ENCODE measurements at regions not wholly inside any gene's neighbourhood (a gene's known extent, or its start where the extent isn't known, plus 50 kb on each side); places are given as distances from the start of the nearest gene placed in this dataset.
A peak's percentile ranks its signal among the peaks of the same experiment; 100 is the strongest.

DNA sequence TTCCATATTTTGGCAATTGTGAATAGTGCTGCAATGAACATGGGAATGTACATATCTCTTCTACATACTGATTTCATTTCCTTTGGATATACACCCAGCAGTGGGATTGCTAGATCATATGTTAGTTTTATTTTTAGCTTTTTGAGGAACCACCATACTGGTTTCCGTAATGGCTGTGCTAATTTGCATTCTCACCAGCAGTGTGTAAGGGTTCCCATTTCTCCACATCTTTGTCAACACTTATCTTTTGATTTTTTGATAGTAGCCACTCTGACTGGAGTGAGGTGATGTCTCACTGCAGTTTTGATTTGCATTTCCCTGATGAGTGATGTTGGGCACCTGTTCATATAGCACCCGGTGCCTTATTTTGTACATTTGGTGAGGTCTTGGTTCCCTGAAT, 519.6 kb downstream of the REEP3 start:
- H3K4me3 ChIP-seq (ENCODE audit: low read depth, low read length): no peak overlapping the region
- TF ChIP-seq, protein P1, sequence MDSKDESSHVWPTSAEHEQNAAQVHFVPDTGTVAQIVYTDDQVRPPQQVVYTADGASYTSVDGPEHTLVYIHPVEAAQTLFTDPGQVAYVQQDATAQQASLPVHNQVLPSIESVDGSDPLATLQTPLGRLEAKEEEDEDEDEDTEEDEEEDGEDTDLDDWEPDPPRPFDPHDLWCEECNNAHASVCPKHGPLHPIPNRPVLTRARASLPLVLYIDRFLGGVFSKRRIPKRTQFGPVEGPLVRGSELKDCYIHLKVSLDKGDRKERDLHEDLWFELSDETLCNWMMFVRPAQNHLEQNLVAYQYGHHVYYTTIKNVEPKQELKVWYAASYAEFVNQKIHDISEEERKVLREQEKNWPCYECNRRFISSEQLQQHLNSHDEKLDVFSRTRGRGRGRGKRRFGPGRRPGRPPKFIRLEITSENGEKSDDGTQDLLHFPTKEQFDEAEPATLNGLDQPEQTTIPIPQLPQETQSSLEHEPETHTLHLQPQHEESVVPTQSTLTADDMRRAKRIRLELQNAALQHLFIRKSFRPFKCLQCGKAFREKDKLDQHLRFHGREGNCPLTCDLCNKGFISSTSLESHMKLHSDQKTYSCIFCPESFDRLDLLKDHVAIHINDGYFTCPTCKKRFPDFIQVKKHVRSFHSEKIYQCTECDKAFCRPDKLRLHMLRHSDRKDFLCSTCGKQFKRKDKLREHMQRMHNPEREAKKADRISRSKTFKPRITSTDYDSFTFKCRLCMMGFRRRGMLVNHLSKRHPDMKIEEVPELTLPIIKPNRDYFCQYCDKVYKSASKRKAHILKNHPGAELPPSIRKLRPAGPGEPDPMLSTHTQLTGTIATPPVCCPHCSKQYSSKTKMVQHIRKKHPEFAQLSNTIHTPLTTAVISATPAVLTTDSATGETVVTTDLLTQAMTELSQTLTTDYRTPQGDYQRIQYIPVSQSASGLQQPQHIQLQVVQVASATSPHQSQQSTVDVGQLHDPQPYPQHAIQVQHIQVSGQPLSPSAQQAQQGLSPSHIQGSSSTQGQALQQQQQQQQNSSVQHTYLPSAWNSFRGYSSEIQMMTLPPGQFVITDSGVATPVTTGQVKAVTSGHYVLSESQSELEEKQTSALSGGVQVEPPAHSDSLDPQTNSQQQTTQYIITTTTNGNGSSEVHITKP (tag by site-specific recombination; IDR thresholded peaks at IDR 0.05): no peak
- TF ChIP-seq ZNF692 (tag by site-specific recombination; IDR thresholded peaks at IDR 0.05): no peak
- TF ChIP-seq, protein P2, sequence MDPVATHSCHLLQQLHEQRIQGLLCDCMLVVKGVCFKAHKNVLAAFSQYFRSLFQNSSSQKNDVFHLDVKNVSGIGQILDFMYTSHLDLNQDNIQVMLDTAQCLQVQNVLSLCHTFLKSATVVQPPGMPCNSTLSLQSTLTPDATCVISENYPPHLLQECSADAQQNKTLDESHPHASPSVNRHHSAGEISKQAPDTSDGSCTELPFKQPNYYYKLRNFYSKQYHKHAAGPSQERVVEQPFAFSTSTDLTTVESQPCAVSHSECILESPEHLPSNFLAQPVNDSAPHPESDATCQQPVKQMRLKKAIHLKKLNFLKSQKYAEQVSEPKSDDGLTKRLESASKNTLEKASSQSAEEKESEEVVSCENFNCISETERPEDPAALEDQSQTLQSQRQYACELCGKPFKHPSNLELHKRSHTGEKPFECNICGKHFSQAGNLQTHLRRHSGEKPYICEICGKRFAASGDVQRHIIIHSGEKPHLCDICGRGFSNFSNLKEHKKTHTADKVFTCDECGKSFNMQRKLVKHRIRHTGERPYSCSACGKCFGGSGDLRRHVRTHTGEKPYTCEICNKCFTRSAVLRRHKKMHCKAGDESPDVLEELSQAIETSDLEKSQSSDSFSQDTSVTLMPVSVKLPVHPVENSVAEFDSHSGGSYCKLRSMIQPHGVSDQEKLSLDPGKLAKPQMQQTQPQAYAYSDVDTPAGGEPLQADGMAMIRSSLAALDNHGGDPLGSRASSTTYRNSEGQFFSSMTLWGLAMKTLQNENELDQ (tag by site-specific recombination; IDR thresholded peaks at IDR 0.05; ENCODE audit: low read depth): no peak
- no peaks in the 10 kb centered on the region for H3K4me1 ChIP-seq (ENCODE audit: control insufficient read depth, insufficient read depth, low read length)
- ChIA-PET CTCF (interaction anchor here (0.5 to 2.6 kb wide), 15 partner anchors 9 to 1639 kb away, joined by 3 to 18 read pairs (median 4); no protein-coding TSS in a partner anchor), POLR2A (no interaction called here)
- H3K9me3 ChIP-seq (ENCODE audit: control insufficient read depth, insufficient read depth, low read depth, low read length): no peaks in the 10 kb centered on the region
- H3K27ac ChIP-seq (ENCODE audit: extremely low read depth, low read depth, low read length): no peak overlapping the region
- H3K36me3 ChIP-seq (ENCODE audit: control insufficient read depth in 2 of 2, insufficient read depth in 1 of 2, low read length in 2 of 2): no peaks in the 10 kb centered on the region

DNA sequence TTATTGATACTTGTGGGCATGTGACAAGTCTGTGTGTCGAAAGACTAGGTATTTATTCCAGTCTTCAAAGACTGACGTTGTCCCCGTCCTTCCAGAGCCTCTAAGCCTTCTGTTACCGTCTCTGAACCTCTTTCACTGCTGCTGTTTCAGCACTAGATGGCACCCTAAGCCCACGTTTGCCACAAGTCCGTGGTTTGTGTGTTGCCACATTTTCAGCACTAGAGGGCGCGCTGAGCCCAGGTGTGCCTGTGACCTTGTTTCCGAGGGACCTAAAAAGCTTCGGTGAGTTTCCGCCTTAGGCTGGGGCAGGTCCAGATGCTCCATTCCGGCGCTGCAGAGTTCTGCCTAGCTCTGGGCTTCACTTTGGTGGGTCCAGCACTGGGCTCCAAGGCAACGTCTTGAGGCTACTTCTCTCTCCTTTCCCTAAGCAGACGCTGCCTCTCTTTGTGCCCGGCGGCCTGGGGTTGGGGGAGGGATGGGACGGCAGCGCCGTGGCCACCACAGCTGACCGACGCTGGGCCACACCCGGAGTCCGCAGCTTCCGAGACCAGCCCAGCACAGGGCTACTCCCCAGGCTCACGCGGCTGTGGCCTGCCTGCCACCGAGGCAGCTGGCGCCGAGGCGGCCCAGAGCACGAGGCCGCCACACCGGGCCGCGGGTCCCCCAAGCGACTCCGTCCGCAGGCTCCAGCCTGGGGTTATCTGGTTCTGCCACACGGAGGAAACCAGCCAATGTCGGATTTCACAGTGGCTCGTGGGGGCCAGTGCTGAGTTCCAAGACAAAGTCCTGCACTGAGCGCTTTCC, 520.2 kb downstream of the REEP3 start:
- Histone ChIP-seq H3K27ac (ENCODE audit: extremely low read depth, low read depth, low read length) (no peak overlapping the region), H3K9me3 (ENCODE audit: control insufficient read depth, insufficient read depth, low read depth, low read length) (no peaks in the 10 kb centered on the region), H3K4me3 (ENCODE audit: low read depth, low read length) (peak overlapping the region; percentile 20), H3K36me3 (ENCODE audit: control insufficient read depth in 2 of 2, insufficient read depth in 1 of 2, low read length in 2 of 2) (no peaks in the 10 kb centered on the region), H3K4me1 (ENCODE audit: control insufficient read depth, insufficient read depth, low read length) (no peaks in the 10 kb centered on the region)
- ChIA-PET POLR2A (no interaction called here), CTCF (interaction anchor here (0.5 to 2.6 kb wide), 34 partner anchors 8 to 1638 kb away, joined by 3 to 18 read pairs (median 3); no protein-coding TSS in a partner anchor)
- TF ChIP-seq OSR2 (tag by site-specific recombination; IDR thresholded peaks at IDR 0.05) (no peak), ZSCAN23 (tag by site-specific recombination; IDR thresholded peaks at IDR 0.05) (no peak), RBAK (tag by site-specific recombination; IDR thresholded peaks at IDR 0.05) (no peak), KLF7 (tag by site-specific recombination; IDR thresholded peaks at IDR 0.05; ENCODE audit: borderline replicate concordance) (no peak), ZNF654 (tag by site-specific recombination; IDR thresholded peaks at IDR 0.05; ENCODE audit: low read depth) (peak; percentile 100), SCRT1 (tag by site-specific recombination; IDR thresholded peaks at IDR 0.05; ENCODE audit: borderline replicate concordance) (no peak), ZNF10 (tag by site-specific recombination; IDR thresholded peaks at IDR 0.05) (no peak), ZNF155 (tag by site-specific recombination; IDR thresholded peaks at IDR 0.05) (no peak), ZNF518A (tag by site-specific recombination; conservative IDR thresholded peaks at IDR 0.05; ENCODE audit: low read depth) (no peak), KLF16 (tag by site-specific recombination; IDR thresholded peaks at IDR 0.05) (no peak), ZNF362 (tag by site-specific recombination; IDR thresholded peaks at IDR 0.05) (no peak), HOXD13 (CRISPR knock-in tag; IDR thresholded peaks at IDR 0.05; ENCODE audit: borderline replicate concordance) (no peak)
- TF ChIP-seq, protein P3, sequence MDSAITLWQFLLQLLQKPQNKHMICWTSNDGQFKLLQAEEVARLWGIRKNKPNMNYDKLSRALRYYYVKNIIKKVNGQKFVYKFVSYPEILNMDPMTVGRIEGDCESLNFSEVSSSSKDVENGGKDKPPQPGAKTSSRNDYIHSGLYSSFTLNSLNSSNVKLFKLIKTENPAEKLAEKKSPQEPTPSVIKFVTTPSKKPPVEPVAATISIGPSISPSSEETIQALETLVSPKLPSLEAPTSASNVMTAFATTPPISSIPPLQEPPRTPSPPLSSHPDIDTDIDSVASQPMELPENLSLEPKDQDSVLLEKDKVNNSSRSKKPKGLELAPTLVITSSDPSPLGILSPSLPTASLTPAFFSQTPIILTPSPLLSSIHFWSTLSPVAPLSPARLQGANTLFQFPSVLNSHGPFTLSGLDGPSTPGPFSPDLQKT (IDR thresholded peaks at IDR 0.05; ENCODE audit: borderline replicate concordance, low read depth, low read length): no peak
- TF ChIP-seq, protein P4, sequence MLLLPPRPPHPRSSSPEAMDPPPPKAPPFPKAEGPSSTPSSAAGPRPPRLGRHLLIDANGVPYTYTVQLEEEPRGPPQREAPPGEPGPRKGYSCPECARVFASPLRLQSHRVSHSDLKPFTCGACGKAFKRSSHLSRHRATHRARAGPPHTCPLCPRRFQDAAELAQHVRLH (tag by site-specific recombination; IDR thresholded peaks at IDR 0.05): no peak
